ENCODE measurements at regions not wholly inside any gene's neighbourhood (a gene's known extent, or its start where the extent isn't known, plus 50 kb on each side); places are given as distances from the start of the nearest gene placed in this dataset.
"Not testable (repeated sequence)": the region's sequence is repeated elsewhere in the genome, so short reads cannot be mapped to it uniquely, and the experiment has no call there.

- no peak overlapping the region for H3K27ac ChIP-seq
- no peak for DNase-seq (ENCODE audit: low read depth, low spot score)
Measured at GRCh38 chr3:158882445-158882844, 80.6 kb downstream of the MFSD1 start.

DNA sequence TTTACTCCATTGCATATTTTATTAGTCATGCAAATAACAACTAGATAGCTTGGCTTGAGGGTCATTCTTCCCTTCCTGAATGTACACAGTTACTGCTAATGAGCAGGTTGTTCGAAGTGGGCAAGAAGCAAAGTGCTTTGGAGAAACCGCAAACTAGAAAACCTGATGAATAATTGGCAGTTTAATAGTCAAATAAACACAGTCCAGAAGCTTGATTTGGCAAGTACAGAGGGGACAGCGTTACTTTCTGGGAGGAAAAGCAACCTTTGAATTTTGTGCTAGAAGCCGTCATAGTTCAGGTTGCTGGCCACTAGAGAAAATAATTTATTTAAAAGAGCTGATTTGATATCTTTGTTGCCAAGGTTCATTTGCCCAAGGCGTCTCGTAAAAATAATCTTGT is 94.9 kb downstream of the MFSD1 start:
- no peak overlapping the region for H3K27ac ChIP-seq
- no peak for DNase-seq (ENCODE audit: low read depth, low spot score)

DNA sequence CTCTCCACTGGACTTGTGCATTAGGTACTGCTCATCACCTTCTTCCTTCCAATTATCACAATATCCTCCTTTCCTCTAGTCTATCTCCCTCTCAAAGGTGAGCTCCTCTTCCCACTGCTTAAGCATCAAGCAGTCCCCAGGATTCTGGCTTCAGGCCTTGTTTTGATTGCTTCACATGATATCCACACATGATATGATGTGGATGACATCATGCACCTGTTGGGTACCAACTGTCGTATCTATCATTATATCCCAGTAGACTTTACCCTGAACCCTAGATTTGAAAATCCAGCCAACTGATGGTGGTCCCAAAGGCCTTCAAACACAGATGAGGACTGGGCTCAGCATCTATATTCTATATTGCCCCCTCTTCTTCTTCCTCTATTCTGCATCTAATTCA is 104.9 kb downstream of the MFSD1 start:
- H3K27ac ChIP-seq = no peak overlapping the region
- no peak for DNase-seq (ENCODE audit: low read depth, low spot score)

DNA sequence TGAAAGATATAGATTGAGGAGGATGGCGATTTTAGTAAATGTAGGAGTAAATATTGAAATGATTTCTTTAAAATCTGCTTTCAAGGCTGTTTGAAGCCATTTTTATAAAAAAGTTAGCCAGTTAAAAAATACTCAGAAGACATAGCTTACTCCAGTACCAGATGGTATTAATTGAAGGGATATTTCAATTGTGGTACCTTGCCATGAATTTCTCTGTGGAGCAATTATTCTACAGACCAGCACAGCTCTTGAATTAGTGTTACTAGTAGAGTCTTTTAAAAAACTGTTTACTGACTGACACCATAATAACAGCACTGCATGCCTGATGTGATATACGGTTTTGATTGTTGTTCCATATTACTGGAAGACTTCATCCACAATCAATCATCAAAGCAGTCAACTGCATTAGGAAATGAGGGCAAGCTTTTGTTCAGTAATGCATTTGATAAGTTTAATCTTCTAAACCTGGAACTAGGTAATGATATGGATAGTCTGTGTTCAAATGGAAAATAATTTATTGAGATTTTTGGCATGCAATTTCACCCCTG is 106.4 kb downstream of the MFSD1 start:
- no peak for DNase-seq (ENCODE audit: low read depth, low spot score)
- no peak overlapping the region for H3K27ac ChIP-seq

DNA sequence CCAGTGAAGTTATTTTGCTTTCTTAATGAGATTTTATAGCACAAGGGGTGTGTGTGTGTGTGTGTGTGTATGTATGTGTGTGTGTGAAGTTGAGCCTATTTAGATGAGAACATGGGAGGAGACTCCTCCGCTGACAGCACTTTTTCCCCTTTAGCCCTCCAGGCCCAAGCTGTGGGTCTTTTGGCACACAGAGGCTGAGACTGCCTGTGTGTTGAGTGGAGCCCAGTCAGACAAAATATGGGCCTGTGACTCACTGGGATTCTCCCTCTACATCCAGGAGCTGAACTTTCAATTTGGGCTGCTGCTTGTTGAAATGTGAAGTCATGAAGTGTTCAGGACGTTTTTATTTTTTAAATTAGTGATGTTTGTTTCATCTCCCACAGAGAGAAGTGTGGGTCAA is 108.0 kb downstream of the MFSD1 start:
- no peak overlapping the region for H3K27ac ChIP-seq
- no peak for DNase-seq (ENCODE audit: low read depth, low spot score)

DNA sequence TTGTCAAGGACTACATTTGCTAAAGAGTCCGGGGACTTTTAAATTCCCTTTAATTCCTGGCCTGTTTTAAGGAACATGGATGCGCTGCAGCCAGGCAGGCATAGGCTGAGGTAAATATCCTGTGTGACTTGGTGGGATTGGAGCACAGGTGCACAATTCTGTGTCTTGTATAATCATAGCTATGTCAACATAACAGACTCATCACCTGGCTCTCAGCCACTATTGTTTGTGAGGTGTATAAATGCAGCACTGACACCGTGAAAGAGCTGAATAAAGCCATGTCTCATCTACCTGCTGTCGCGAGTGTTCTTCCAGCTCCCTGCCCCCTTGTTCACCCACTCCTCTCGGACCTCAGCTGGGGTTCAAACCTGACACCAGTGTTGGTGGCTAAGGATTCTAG is 109.7 kb downstream of the MFSD1 start:
- no peak overlapping the region for H3K27ac ChIP-seq
- no peak for DNase-seq (ENCODE audit: low read depth, low spot score)

DNA sequence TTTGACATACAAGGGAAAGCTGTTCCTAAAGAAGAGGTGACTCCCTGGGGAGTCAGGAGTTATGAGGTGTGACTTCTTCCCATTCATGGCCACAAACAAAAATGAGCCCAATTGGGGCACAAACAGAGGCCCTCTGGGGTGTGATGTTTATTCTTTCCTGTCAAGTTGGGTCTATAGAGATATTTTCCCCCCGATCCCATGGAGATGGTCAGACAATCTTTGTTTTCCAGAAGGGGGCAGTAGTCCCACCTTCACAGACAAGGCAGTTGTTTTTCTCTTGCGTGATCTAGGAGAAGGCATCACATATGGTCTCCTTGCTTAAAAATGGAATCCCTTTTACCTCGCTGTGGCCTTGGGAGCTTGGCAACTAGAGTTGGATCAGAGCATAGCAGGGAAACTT is 110.3 kb downstream of the MFSD1 start:
- no peak overlapping the region for H3K27ac ChIP-seq
- no peak for DNase-seq (ENCODE audit: low read depth, low spot score)

DNA sequence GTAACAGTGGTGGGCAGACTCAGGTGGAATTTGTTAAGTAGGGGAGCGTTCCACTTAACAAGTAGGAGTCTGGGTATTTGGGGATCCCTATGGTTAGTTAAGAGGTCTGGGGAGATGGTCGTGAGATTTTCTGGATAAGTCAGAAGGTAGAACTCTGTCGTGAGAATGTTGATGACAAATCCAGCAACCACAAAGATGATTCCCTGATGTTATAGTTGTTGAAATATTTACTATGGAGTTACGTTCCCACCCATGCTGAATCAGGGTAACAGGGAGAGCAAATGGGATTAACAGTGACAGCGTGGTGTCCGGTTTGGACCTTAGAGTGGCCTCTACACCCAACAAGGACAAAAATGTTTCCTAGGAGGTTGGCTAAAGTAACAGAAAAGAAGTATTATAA is 110.8 kb downstream of the MFSD1 start:
- DNase-seq (ENCODE audit: low read depth, low spot score) = no peak
- H3K27ac ChIP-seq = no peak overlapping the region

- no peak for DNase-seq (ENCODE audit: low read depth, low spot score)
- no peak overlapping the region for H3K27ac ChIP-seq
Measured at GRCh38 chr3:158916111-158916510, 114.3 kb downstream of the MFSD1 start.

DNA sequence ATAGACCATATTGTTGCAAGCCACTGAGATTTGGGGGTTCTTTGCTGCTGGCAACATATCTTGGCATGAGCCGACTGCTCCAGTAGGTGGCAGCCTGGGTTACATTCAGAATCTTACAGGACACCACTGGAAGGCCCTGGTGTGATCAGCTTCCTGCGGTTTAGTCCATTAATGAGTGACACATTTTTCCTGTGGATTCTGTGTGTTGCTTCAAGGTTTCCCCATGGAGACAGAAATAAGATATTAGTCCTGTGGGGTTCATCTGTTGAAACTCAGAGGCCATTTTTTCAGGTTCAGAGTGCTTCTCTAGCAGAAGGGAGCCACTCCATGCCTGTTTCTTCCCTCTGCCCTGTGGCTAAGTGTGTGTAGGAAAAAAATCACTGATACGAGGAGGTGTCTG is 116.2 kb downstream of the MFSD1 start:
- DNase-seq (ENCODE audit: low read depth, low spot score) = no peak

GRCh38 chr3:158918451-158918850 is 116.6 kb downstream of the MFSD1 start:
- no peak overlapping the region for H3K27ac ChIP-seq
- DNase-seq (ENCODE audit: low read depth, low spot score) = no peak

More for the DNA sequence above, 116.2 kb downstream of the MFSD1 start:
- H3K27ac ChIP-seq = no peak overlapping the region

DNA sequence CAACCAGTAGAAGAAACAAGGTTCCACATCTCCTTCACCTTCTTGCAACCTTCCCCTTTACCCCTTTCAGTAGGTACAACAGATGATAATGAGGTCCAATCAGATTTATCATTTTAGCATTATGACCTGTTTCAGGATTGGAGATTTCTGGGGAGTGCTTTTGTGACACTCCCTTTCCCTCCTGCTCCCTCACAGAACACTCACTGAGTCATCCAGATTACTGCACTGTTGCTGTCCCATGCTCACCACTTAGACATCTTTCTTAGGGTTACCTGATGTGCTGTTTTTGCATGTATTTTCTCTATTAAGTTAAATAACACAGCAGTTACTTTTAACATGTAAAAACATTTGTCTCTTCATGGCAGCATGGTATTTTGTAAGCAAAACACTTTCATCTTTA is 118.5 kb downstream of the MFSD1 start:
- H3K27ac ChIP-seq = no peak overlapping the region
- DNase-seq (ENCODE audit: low read depth, low spot score) = no peak

DNA sequence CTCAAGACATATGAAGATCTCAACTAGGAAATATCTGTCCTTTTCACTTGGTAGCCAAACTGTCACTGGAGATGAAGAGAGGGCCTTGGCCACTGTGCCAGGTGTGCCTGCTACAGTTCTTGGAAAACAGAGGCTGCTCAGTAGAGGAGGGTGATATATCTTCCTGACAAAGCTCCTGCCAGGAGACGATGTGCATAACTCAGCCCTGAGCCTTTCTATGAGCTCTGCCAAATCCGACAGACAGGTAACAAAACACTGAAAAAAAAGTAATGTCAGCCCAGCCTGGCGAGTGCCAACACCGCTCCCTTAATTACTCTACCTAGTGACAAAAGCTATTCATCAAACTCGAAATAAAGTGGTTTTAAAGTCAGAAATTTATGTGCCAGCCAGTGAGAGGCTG is 123.2 kb downstream of the MFSD1 start:
- no peak overlapping the region for H3K27ac ChIP-seq
- no peak for DNase-seq (ENCODE audit: low read depth, low spot score)

DNA sequence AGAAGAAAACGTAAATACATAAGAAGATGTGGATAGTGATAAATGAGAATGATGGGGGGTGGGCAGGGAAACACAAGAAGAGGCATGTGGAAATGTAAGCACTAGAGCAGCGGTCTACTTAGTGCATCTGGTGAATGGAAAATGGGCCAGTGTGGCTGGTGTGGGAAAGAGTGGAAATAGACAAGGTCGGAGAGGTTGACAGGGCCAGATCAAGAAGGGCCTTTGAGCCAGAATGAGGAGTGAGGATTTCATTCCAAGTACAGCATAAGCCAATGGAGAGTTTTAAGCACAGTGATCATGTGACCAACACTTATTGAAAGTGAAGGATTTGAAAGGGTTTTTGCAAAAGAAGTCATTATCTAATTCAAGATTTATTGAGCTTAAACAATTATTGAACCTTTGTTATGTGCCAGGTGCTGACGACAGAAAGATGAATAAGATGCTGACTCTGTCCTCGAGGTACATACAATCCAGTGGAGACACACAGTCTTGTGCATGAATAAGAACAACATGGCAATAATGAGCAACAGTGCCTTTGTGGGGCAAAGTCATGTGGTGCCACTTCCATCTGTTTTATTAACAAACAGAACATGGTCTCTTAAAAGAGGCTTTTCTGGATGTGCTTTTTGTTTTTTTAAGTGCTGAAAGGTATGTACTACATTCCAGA is 124.1 kb downstream of the MFSD1 start:
- no peak overlapping the region for H3K27ac ChIP-seq

DNA sequence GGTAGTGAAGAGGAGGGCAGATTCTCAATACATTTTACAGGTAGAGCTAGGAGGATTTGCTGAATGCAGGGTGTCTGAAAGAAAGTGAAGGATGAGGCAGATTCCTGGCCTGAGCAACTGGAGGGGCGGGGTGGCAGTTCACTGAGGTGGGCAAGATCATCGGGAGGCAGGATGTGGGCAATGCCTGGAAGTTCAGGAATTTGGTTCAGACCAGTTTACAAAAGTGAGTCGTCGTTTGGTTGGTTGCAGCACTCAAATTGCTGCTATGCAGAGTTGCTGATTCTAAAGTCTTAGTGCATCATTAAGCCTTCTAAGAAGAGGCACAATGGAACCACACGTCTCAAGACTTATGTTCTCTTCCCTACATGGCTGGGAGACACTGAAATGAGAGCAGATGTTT is 134.0 kb downstream of the MFSD1 start:
- DNase-seq (ENCODE audit: low read depth, low spot score) = no peak
- no peak overlapping the region for H3K27ac ChIP-seq

More for the DNA sequence above, 124.1 kb downstream of the MFSD1 start:
- no peak for DNase-seq (ENCODE audit: low read depth, low spot score)

DNA sequence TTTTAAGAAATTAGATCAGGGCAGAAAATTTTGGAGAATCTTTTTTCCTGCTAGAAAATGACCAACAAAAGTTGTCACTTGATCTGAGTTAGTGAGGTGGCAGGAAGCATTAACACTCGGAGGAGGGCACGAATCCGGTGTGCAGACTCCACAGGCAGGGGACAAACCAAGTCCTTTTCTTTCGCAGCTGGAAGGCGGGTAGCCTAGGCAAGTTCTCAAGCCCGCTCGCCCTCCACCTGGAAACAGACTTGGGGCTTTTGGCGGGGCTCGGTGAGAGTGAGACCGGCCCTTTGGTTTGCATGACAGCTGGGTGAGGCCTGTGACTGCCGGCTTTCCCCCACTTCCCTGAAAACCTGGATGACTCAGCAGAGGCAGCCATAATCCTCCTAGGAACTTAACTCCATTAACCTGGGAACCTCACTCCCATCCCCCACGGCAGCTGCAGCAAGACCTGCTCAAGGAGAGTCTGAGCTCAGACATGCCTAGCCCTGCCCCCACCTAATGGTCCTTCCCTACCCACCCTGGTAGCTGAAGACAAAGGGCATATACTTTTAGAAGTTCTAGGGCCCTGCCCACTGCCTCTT is 134.8 kb downstream of the MFSD1 start:
- no peak overlapping the region for H3K27ac ChIP-seq
- DNase-seq (ENCODE audit: low read depth, low spot score) = no peak

GRCh38 chr3:158950178-158950901 is 148.5 kb downstream of the MFSD1 start:
- DNase-seq (ENCODE audit: low read depth, low spot score) = no peak
- H3K27ac ChIP-seq = no peak overlapping the region

GRCh38 chr3:158953131-158953530 is 151.3 kb downstream of the MFSD1 start:
- no peak for DNase-seq (ENCODE audit: low read depth, low spot score)
- no peak overlapping the region for H3K27ac ChIP-seq

- DNase-seq (ENCODE audit: low read depth, low spot score) = no peak
- H3K27ac ChIP-seq = no peak overlapping the region
Measured at GRCh38 chr3:158954420-158954819, 152.6 kb downstream of the MFSD1 start.

DNA sequence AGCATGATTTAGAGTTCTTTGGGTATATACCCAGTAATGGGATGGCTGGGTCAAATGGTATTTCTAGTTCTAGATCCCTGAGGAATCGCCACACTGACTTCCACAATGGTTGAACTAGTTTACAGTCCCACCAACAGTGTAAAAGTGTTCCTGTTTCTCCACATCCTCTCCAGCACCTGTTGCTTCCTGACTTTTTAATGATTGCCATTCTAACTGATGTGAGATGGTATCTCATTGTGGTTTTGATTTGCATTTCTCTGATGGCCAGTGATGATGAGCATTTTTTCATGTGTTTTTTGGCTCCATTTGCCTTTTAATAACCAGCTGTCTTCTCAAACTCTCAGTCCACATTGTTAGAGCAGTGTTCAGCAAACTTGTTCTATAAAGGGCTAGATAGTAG is 155.9 kb downstream of the MFSD1 start:
- DNase-seq (ENCODE audit: low read depth, low spot score); H3K27ac ChIP-seq: not testable (repeated sequence)

- DNase-seq (ENCODE audit: low read depth, low spot score) = no peak
Measured at GRCh38 chr3:158958873-158959272, 157.0 kb downstream of the MFSD1 start.

More at GRCh38 chr3:158958873-158959272, 157.0 kb downstream of the MFSD1 start:
- no peak overlapping the region for H3K27ac ChIP-seq

Data from epithelial cell of prostate (primary cell).